Trophoblast cell (in vitro differentiated cells and primary cell): ENCODE measurements at regions not wholly inside any gene's neighbourhood (a gene's known extent, or its start where the extent isn't known, plus 50 kb on each side); places are given as distances from the start of the nearest gene placed in this dataset.

Source experiments
- DNase-seq, 2 donors: peaks; one replicate each; pipeline ENCODE4 v3.0.0-alpha.2; 2016
- H2AFZ ChIP-seq: 2 replicates; pipeline ENCODE4 v1.6.1; 2013; ENCODE audit warnings: low read length, moderate library complexity, mild to moderate bottlenecking; ENCODE audit not compliant: insufficient read depth, poor library complexity
- H2AK5ac ChIP-seq: 2 replicates; pipeline ENCODE4 v1.6.1; 2013; ENCODE audit warnings: mild to moderate bottlenecking, low read length
- H2BK120ac ChIP-seq: 2 replicates; pipeline ENCODE4 v1.6.1; 2013; ENCODE audit warnings: low read length, mild to moderate bottlenecking, moderate library complexity; ENCODE audit not compliant: insufficient read depth, poor library complexity
- H2BK12ac ChIP-seq: 2 replicates; pipeline ENCODE4 v1.6.1; 2013; ENCODE audit warnings: mild to moderate bottlenecking, low read length, moderate library complexity
- H2BK5ac ChIP-seq: 2 replicates; pipeline ENCODE4 v1.6.1; 2013; ENCODE audit warnings: low read length, low read depth, moderate library complexity, mild to moderate bottlenecking; ENCODE audit not compliant: poor library complexity
- H3K14ac ChIP-seq: 2 replicates; pipeline ENCODE4 v1.6.1; 2013; ENCODE audit warnings: mild to moderate bottlenecking, low read length
- H3K18ac ChIP-seq: 2 replicates; pipeline ENCODE4 v1.6.1; 2013; ENCODE audit warnings: mild to moderate bottlenecking, low read length
- H3K23ac ChIP-seq: 2 replicates; pipeline ENCODE4 v1.6.1; 2013; ENCODE audit warnings: low read length
- H3K27ac ChIP-seq: 2 replicates; pipeline ENCODE4 v1.5.1; 2013; ENCODE audit warnings: low read depth, mild to moderate bottlenecking, inconsistent platforms, low read length, moderate library complexity
- H3K27me3 ChIP-seq: 2 replicates; pipeline ENCODE4 v1.6.1; 2013; ENCODE audit warnings: inconsistent platforms, mild to moderate bottlenecking, low read length, moderate library complexity; ENCODE audit not compliant: insufficient read depth
- H3K36me3 ChIP-seq, 2 experiments: 1 replicate in 1 of 2; 2 replicates in 1 of 2; pipeline ENCODE4 v1.6.1; 2013; ENCODE audit warnings: low read length in 2 of 2, mild to moderate bottlenecking in 2 of 2, moderate library complexity in 1 of 2; ENCODE audit not compliant: insufficient read depth in 2 of 2, control insufficient read depth in 1 of 2
- H3K4ac ChIP-seq: 2 replicates; pipeline ENCODE4 v1.6.1; 2013; ENCODE audit warnings: low read depth, mild to moderate bottlenecking, low read length, moderate library complexity
- H3K4me1 ChIP-seq, 2 experiments: 1 replicate in 1 of 2; 2 replicates in 1 of 2; pipeline ENCODE4 v1.6.1; 2013; ENCODE audit warnings: low read length in 2 of 2, mild to moderate bottlenecking in 2 of 2, moderate library complexity in 1 of 2; ENCODE audit not compliant: insufficient read depth in 2 of 2, control insufficient read depth in 1 of 2
- H3K4me2 ChIP-seq: 2 replicates; pipeline ENCODE4 v1.6.1; 2013; ENCODE audit warnings: inconsistent platforms, mild to moderate bottlenecking, low read length, moderate library complexity
- H3K4me3 ChIP-seq: 2 replicates; pipeline ENCODE4 v1.5.1; 2013; ENCODE audit warnings: mild to moderate bottlenecking, low read depth, low read length, inconsistent platforms
- H3K79me1 ChIP-seq: one replicate; pipeline ENCODE4 v1.6.1; 2013; ENCODE audit warnings: low read length
- H3K79me2 ChIP-seq: 2 replicates; pipeline ENCODE4 v1.6.1; 2013; ENCODE audit warnings: low read length, mild to moderate bottlenecking; ENCODE audit not compliant: control insufficient read depth, insufficient read depth, poor library complexity
- H3K9ac ChIP-seq: 2 replicates; pipeline ENCODE4 v1.6.1; 2013; ENCODE audit warnings: mild to moderate bottlenecking, low read length
- H3K9me3 ChIP-seq: 2 replicates; pipeline ENCODE4 v1.6.1; 2013; ENCODE audit warnings: low read depth, mild to moderate bottlenecking, control low read depth, inconsistent platforms, low read length; ENCODE audit not compliant: insufficient read depth
- H4K12ac ChIP-seq: 2 replicates; pipeline ENCODE4 v1.6.1; 2013; ENCODE audit warnings: low read depth, mild to moderate bottlenecking, low read length, moderate library complexity
- H4K8ac ChIP-seq: 2 replicates; pipeline ENCODE4 v1.6.1; 2013; ENCODE audit warnings: low read depth, mild to moderate bottlenecking, low read length, moderate library complexity
- H4K91ac ChIP-seq: one replicate; pipeline ENCODE4 v1.6.1; 2013; ENCODE audit warnings: low read depth, mild to moderate bottlenecking, low read length, moderate library complexity
- WGBS: extraction: QIAGEN DNeasy Blood & Tissue Kit; methylation state at CpG from one replicate; pipeline ENCODE4 v1.1.7; 2013; ENCODE audit warnings: missing lambda C conversion rate; ENCODE audit not compliant: insufficient read length, insufficient coverage; ENCODE audit errors: extremely low coverage; 5-methylcytosine and 5-hydroxymethylcytosine counted together

- no peak overlapping the region for H2BK120ac ChIP-seq
- no peak overlapping the region for H3K9ac ChIP-seq
- no peak overlapping the region for H3K4me3 ChIP-seq
- no peak overlapping the region for H2BK12ac ChIP-seq
- H3K4me1 ChIP-seq, result no peaks in the 10 kb centered on the region
- DNase-seq, result no peak
- H3K4ac ChIP-seq, result no peak overlapping the region
- no peak overlapping the region for H2AK5ac ChIP-seq
- H3K4me2 ChIP-seq, result no peak overlapping the region
- H3K23ac ChIP-seq, result no peak overlapping the region
- H2AFZ ChIP-seq, result no peak overlapping the region
- no peak overlapping the region for H3K18ac ChIP-seq
- no peaks in the 10 kb centered on the region for H3K79me1 ChIP-seq
- H3K9me3 ChIP-seq, result no peaks in the 10 kb centered on the region
- H3K36me3 ChIP-seq, result no peaks in the 10 kb centered on the region
- WGBS, result no CpG with 5 or more reads among the region's 2 CpGs
- no peak overlapping the region for H4K12ac ChIP-seq
- H3K14ac ChIP-seq, result no peak overlapping the region
- H3K27me3 ChIP-seq, result no peaks in the 10 kb centered on the region
- H3K27ac ChIP-seq, result no peak overlapping the region
- no peak overlapping the region for H4K8ac ChIP-seq
- H3K79me2 ChIP-seq, result no peaks in the 10 kb centered on the region
- H4K91ac ChIP-seq, result no peak overlapping the region
- H2BK5ac ChIP-seq, result no peak overlapping the region
Observed at GRCh38 chr13:107551521-107551920, 663.8 kb downstream of the LIG4 start.

GRCh38 chr13:107548338-107548737 is 667.0 kb downstream of the LIG4 start:
- Histone ChIP-seq H4K12ac (no peak overlapping the region), H3K36me3 (no peaks in the 10 kb centered on the region), H3K4ac (no peak overlapping the region), H2BK12ac (no peak overlapping the region), H3K27ac (no peak overlapping the region), H4K91ac (no peak overlapping the region), H2BK5ac (no peak overlapping the region), H3K18ac (no peak overlapping the region), H3K79me2 (no peaks in the 10 kb centered on the region), H3K14ac (no peak overlapping the region), H2AFZ (no peak overlapping the region), H3K4me3 (no peak overlapping the region), H3K4me2 (no peak overlapping the region), H3K23ac (no peak overlapping the region), H3K27me3 (no peaks in the 10 kb centered on the region), H2AK5ac (no peak overlapping the region), H3K9me3 (no peaks in the 10 kb centered on the region), H3K79me1 (no peaks in the 10 kb centered on the region), H4K8ac (no peak overlapping the region), H2BK120ac (no peak overlapping the region), H3K9ac (no peak overlapping the region), H3K4me1 (no peaks in the 10 kb centered on the region)
- no CpG with 5 or more reads among the region's 1 CpG for WGBS
- DNase-seq, result no peak

GRCh38 chr13:107545946-107546502 is 669.3 kb downstream of the LIG4 start:
- Histone ChIP-seq H3K23ac (no peak overlapping the region), H3K9ac (no peak overlapping the region), H3K27me3 (no peaks in the 10 kb centered on the region), H3K18ac (no peak overlapping the region), H4K91ac (no peak overlapping the region), H2BK12ac (no peak overlapping the region), H3K4me3 (no peak overlapping the region), H4K12ac (no peak overlapping the region), H3K36me3 (no peaks in the 10 kb centered on the region), H3K14ac (no peak overlapping the region), H4K8ac (no peak overlapping the region), H3K79me1 (no peaks in the 10 kb centered on the region), H3K9me3 (no peaks in the 10 kb centered on the region), H3K4me1 (no peaks in the 10 kb centered on the region), H3K4ac (no peak overlapping the region), H2AFZ (no peak overlapping the region), H2BK120ac (no peak overlapping the region), H3K4me2 (no peak overlapping the region), H3K27ac (no peak overlapping the region), H3K79me2 (no peaks in the 10 kb centered on the region), H2AK5ac (no peak overlapping the region), H2BK5ac (no peak overlapping the region)
- no peak for DNase-seq
- WGBS, result no CpG with 5 or more reads among the region's 5 CpGs

- Histone ChIP-seq H3K14ac (no peak overlapping the region), H3K79me2 (no peaks in the 10 kb centered on the region), H3K4me2 (no peak overlapping the region), H2AK5ac (no peak overlapping the region), H2BK5ac (no peak overlapping the region), H3K4ac (no peak overlapping the region), H4K91ac (no peak overlapping the region), H4K12ac (no peak overlapping the region), H3K27me3 (no peaks in the 10 kb centered on the region), H2AFZ (no peak overlapping the region), H3K36me3 (no peaks in the 10 kb centered on the region), H3K27ac (no peak overlapping the region), H3K23ac (no peak overlapping the region), H3K9ac (no peak overlapping the region), H3K9me3 (no peaks in the 10 kb centered on the region), H3K18ac (no peak overlapping the region), H3K4me1 (no peaks in the 10 kb centered on the region), H4K8ac (no peak overlapping the region), H2BK12ac (no peak overlapping the region), H3K4me3 (no peak overlapping the region), H2BK120ac (no peak overlapping the region), H3K79me1 (no peaks in the 10 kb centered on the region)
- no CpG with 5 or more reads among the region's 1 CpG for WGBS
- DNase-seq, result no peak
Observed at GRCh38 chr13:107534548-107534947, 680.8 kb downstream of the LIG4 start.
